Lower leg skin (tissue), 3 donors: ENCODE measurements at regions not wholly inside any gene's neighbourhood (a gene's known extent, or its start where the extent isn't known, plus 50 kb on each side); places are given as distances from the start of the nearest gene placed in this dataset.

Experiments used
- CTCF ChIP-seq, 3 donors: fragments of 450-650 bp; IDR thresholded peaks; one replicate each; pipeline ENCODE4 v1.5.1; 2016; ENCODE audit warnings: antibody characterized with exemption in 3 of 3, mild to moderate bottlenecking in 3 of 3, moderate library complexity in 2 of 3
- POLR2A ChIP-seq, 2 donors: fragments of 450-650 bp; IDR thresholded peaks; one replicate each; pipeline ENCODE4 v1.6.1; 2016 to 2017; ENCODE audit warnings: antibody characterized with exemption in 2 of 2, mild to moderate bottlenecking in 1 of 2, moderate library complexity in 1 of 2

- TF ChIP-seq CTCF (IDR thresholded peaks at IDR 0.05) (no peak), POLR2A (IDR thresholded peaks at IDR 0.05) (no peak)
Measured at GRCh38 chr6:150806790-150807189, 58.7 kb upstream of the MTHFD1L start.
